Fibroblast of skin of back (primary cell): ENCODE measurements at regions not wholly inside any gene's neighbourhood (a gene's known extent, or its start where the extent isn't known, plus 50 kb on each side); places are given as distances from the start of the nearest gene placed in this dataset.

Experiments used
- DNase-seq: peaks from one replicate; pipeline ENCODE4 v3.0.0-alpha.2; 2013

DNA sequence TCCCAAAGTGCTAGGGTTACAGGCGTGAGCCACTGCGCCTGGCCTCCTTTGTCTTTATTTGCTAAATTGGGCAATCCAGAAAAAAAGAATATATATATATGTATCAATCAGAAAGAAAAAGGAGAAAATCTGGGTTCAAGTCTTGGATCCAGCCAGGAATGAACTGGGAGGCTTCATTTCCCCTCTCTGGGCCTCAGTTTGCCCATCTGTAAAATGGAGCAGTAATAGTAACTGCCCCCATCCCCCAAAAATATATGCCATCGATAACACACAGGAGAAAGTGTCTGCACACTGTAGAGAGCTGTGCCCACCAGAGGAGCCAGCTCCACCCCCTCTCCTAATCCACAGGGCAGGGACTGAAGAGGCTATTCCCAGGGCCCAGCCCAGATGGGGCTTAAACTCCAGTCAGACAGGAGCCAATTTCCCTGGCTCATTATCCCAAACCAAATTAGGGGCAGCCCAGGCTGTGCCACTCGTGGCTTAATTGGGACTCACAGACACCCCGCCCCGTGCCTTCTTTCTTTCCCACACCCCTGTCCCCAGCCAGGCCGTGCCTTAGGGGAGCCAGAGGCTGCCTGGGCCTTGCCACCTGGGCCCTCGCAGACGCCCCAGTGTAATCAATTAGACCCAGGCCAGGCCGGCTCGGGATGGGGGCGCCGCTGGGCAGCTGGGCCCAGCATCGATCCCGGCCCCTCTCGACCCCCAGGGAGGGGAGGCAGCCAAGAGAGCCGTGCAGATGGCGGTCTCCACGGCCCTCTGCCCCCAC, 171.5 kb downstream of the MN1 start:
- DNase-seq: no peak

- no peak for DNase-seq
These were observed 170.8 kb downstream of the MN1 start for GRCh38 chr22:27630754-27631153.

GRCh38 chr22:27631641-27632040, 169.9 kb downstream of the MN1 start:
- DNase-seq: no peak

DNA sequence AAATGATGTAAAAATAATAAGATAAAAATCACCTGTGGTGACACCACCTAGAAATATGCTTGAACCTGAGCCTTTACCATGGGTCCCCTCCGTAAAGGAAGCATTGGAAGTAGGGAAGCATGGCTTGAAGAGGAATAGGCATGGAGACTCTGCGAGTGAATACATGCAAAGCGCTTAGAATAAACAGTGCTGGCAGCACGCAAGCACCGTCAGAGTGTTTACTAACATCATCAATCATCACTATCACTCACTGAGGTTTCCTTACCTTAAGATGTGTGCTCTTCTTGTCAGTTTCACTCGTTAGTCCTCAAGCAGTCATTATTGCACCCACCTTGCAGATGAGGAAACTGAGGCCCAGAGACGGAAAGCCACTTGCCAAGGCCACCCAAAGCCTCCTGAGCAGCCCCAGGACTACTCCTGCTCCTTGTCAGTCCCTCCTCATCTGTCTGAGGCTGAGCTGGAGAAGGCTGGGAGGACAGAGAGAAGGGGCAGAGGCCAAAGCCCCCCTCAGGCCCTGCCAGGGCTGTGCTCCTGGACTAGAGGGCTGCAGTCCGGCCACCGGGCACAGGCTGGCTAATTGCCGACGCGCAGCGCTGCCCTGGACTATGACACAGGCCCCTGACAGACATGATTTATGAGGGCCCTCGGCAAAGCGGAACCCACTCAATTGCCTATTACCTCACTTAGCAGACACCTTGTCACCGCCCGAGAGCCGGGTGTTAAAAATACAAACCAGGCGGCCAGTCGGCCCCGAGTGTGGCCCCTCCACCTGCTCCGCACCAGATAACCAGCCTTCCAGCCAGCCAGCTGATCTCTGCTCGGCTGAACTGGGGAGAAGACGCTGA, 168.9 kb downstream of the MN1 start:
- no peak for DNase-seq

GRCh38 chr22:27633296-27633871, 168.2 kb downstream of the MN1 start:
- DNase-seq: no peak

DNA sequence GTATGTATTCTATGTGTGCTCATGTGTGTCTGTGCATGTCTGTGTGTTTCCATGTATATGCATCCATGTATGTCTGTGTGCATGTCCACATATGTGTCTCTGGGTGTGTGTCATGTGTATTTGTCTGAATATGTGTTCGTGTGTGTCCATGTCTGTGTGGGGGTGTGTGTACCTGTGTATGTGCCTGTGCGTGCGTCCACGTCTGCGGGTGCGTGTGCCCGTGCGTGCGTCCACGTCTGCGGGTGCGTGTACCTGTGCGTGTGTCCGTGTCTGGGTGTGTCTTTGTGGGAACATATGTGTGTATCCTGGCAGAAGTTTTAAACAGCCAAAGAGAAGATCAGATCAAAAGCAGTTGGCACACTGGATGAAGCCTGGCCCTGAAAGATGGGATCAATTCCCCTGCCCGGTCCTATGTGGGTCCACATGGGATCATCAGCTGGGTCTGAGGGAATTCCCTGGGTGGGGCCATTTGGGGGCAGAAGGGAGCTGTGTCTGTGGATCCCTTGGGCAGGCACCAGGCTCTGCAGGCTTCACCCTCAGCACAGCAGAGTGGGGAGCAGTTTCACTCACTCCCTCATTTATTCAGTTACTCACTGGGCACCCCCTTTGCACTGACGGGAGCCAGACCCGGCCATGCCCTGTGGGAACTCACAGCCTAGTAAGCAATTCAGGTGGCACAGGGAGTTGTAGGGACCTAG, 167.4 kb downstream of the MN1 start:
- no peak for DNase-seq

- DNase-seq: no peak
These were observed 166.1 kb downstream of the MN1 start for GRCh38 chr22:27635435-27635834.

DNA sequence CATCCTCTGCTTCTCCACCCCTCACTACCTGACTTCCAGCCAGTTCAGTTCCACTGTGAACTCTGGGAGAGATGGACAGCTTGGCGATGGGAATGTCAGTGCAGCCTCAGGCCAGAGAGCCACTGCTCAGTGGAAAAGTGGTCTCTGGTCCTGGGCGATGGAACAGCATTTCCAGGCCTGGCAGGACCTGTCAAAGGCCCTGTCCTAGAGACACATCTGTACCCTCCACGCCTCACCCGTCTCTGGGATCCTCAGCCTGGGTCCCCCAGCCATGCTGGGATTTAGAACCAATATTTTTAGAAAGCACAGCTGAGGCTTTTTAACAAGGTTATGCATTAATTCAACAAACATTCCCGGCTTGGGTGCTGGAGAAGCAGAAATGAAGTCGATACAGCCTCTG, 165.7 kb downstream of the MN1 start:
- DNase-seq: no peak

DNA sequence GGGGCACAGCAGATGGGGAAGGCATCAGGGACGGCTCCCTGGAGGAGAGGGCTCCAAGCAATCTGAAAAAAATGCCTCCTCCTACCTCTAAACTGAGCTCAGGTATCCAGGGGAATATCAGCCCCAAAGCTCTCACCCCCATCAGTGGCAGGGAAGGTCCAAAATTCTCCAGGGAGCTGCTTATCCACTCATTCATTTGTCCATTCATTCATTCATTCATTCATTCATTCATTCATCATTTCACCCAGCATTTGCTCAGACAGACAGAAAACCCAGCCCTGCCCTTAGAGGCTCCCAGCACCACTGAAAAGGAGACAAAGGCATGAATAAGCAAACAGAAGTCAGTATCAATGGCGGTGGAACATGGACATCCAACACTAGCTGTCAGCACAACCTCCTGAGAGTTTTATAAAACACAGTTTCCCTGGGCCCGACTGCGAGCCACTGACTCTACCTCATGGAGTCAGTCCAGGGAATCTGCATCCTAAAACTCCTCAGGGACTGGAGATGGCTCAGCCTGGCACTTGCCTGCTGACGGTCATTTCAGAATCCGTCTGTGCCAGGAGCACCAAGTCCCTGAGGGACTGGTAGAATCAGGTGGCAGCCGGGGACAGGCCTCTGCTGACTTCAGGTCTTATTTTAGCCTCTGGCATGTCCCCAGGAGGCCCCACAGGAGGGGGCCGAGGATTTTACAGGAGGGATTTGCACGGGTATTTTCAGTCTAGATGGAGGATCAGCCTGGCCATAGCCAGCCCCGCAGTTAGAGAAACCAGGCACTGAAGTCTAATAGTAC, 164.6 kb downstream of the MN1 start:
- no peak for DNase-seq

- peak; percentile 85 for DNase-seq
These were observed 164.0 kb downstream of the MN1 start for GRCh38 chr22:27637604-27638003.

DNA sequence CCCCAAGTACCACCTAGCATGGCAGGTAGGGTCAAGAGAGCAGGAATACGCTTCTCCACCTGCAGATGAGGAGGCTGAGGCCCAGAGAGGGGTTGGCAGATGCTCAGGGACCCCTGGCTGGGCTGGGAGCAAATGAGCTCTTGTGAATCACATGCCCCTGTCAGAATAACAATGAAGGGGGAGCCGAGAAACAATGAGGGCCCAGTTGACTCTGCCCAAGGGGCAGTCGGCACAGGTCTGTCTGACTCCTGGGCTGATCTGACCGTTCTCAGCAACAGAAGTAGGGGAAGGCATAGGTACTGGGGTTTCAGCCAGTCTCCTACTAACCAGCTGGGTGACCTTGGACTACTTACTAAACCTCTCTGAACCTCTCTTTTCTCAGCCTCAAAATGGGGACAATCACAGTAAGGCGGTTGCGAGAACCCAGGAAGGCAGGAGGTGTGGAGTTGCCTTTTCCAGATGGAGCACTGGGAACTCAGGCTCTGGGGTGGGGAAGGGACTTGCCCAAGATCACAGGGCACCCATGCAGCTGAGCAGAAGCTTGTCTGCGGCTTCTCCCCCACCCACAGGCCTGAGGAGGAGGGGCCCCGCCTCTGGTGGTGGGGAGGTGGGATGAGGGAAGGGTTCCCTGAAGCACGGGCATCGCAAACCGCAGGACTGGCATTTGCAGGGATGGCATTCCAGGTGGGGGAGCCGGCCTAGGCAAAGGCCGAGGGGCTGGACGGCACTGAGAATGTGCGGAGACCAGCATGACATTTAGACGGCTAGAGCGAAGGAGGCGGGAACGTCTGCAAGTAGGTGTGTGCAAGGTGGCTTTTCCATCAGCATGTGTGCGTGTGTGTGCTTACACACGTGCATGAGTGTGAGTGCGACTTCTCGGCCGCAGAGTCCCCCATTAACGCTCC, 163.0 kb downstream of the MN1 start:
- DNase-seq: no peak

DNA sequence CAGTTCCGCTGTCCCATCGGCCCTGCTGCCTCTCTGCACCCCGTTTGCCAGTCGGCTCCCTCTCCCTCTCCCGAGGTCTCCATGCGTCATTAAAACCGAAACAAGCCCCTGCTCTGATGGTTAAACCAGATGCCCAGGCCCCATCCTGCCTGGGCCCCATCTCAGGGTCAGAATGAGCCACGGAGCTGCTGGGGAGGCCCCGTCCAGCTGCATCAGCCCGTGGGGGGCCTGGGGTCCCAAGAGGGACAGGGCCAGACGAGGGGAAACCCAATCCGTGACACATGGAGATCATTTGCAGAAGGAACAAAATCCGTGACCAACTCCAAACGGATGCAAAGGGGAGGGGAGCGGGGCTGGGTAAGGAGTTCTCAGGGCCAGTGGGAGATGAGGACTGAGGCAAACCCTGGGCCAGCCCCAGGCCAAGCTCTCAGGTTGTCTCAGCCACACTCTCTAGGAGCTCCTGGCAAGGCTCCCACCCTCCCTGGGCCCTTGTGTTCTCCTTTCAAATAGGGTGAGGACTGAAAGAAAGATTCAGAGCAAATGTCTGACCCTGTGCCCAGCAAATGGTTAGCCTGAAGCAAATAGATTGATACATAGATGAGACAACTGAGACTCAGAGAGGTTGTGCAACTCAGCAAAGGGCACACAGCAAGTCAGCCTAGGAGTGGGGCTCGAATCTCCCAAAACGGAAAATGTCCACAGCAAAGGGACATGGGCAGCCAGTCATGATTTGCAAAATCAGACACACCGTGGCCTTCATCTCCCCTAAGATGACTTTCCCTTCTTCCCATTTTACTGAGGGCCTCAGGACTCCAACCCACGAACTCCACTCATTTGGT, 162.1 kb downstream of the MN1 start:
- peak; percentile 15 for DNase-seq

GRCh38 chr22:27641049-27641795, 160.3 kb downstream of the MN1 start:
- no peak for DNase-seq

DNA sequence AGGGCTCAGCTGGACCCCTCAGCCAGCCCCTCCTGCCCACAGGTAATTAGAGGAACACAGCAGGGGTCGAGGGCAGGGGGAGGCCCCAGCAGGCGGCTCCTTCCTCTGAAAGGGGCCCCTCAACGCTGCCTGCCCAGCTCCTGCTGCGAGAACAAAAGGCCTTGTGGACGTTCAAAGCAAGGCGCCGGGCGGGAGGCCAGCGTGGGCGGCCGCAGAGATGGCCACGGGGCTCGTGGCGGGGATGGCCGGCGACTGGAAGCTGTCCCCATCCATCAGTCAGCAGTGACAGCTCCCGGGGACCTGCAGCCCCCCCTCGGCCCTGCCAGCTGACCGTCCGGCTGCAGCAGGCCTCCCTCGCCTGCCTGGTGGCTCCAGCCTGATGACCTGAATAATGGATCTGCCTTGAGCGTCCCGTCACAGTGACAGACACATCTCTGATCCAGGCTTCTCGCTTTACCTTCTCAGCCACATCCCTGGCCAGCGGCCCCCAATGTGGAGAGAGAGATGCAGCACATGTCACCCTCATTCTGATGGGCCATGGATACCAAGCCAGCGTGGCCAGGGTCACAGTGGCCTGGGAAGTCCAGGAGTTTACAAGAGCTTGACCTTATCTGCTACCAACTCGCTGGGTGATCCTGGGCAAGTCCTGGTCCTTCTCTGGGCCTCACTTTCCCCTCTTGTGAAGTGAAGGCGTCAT, 159.3 kb downstream of the MN1 start:
- no peak for DNase-seq

- DNase-seq: no peak
These were observed 157.6 kb downstream of the MN1 start for GRCh38 chr22:27643907-27644306.

GRCh38 chr22:27644566-27644965, 157.0 kb downstream of the MN1 start:
- no peak for DNase-seq

- no peak for DNase-seq
These were observed 154.0 kb downstream of the MN1 start for GRCh38 chr22:27647540-27647939.

- no peak for DNase-seq
These were observed 153.5 kb downstream of the MN1 start for GRCh38 chr22:27648074-27648473.

- no peak for DNase-seq
These were observed 152.7 kb downstream of the MN1 start for GRCh38 chr22:27648853-27649252.
